GM12892 (cell line): ENCODE measurements at regions not wholly inside any gene's neighbourhood (a gene's known extent, or its start where the extent isn't known, plus 50 kb on each side); places are given as distances from the start of the nearest gene placed in this dataset.
"Not testable (repeated sequence)": the region's sequence is repeated elsewhere in the genome, so short reads cannot be mapped to it uniquely, and the experiment has no call there.

ENCODE experiments used
- POLR2A ChIP-seq: IDR thresholded peaks from 2 replicates; pipeline ENCODE4 v1.6.1; 2011; ENCODE audit warnings: low read depth, low read length, control low read depth
- POLR2AphosphoS5 ChIP-seq: IDR thresholded peaks from 2 replicates; pipeline ENCODE4 v1.6.1; 2011; ENCODE audit warnings: low read depth, low read length, control low read depth
- TAF1 ChIP-seq: IDR thresholded peaks from 2 replicates; pipeline ENCODE4 v1.6.1; 2011; ENCODE audit warnings: low read depth, mild to moderate bottlenecking, control low read depth, low read length, borderline replicate concordance

DNA sequence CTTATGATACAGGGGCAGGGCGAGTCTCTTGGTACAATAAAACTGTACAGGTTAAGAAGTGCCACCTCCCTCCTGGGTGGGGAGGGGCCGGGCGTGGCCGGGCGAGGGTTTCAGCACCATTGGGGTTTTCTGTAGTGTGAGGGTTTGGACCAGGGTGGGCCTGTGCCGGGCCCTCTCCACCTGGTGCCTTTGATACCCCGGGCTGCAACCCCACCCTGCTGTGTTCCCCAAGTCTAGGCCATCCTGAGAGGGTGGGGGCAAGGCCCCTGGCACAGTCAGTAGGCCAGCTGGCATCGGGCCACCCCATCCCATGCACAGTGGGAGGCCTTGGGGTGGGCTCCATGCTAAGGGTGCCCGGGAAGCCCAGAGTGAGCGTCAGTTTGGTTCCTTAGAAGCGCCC is 431.8 kb upstream of the ZNF722 start:
- not testable (repeated sequence) for TF ChIP-seq TAF1, POLR2AphosphoS5, POLR2A
